A673 (cell line): ENCODE measurements at regions not wholly inside any gene's neighbourhood (a gene's known extent, or its start where the extent isn't known, plus 50 kb on each side); places are given as distances from the start of the nearest gene placed in this dataset.

ENCODE experiments used
- BruUV-seq: library from RNA; stranded (reverse); fragments of 400-500 nt; replicated peaks from 2 replicates; lab custom pipeline; 2021; lab: Mats Ljungman, UMichigan
- CTCF ChIA-PET: fragments of 300-600 bp; sonication (Branson Sonifier 250); formaldehyde crosslinking; loops from one replicate; lab custom pipeline; 2022; ENCODE audit warnings: antibody characterized with exemption; lab: Charles Lee
- POLR2A ChIA-PET: fragments of 300-600 bp; sonication (Branson Sonifier 250); formaldehyde crosslinking; loops from one replicate; lab custom pipeline; 2022; ENCODE audit warnings: antibody characterized with exemption; ENCODE audit not compliant: low non-redundant PET; lab: Charles Lee
- DNase-seq: peaks from one replicate; pipeline ENCODE4 v3.0.0-alpha.2; 2015; ENCODE audit warnings: low spot score
- H3K27ac ChIP-seq: fragments of 200-600 bp; sonication (generic); 2 replicates; pipeline ENCODE4 v1.5.1; 2016; ENCODE audit warnings: mixed run types, low read depth, mild to moderate bottlenecking, mixed read lengths, antibody characterized with exemption, low read length; ENCODE audit not compliant: poor library complexity, severe bottlenecking
- H3K27me3 ChIP-seq: fragments of 200-600 bp; sonication (generic); replicated peaks from 2 replicates; pipeline ENCODE4 v1.6.1; 2017; ENCODE audit warnings: mixed run types, low read depth, mild to moderate bottlenecking, mixed read lengths, antibody characterized with exemption, low read length; ENCODE audit not compliant: insufficient read depth, poor library complexity
- H3K36me3 ChIP-seq: fragments of 200-600 bp; sonication (generic); 2 replicates; pipeline ENCODE4 v1.6.1; 2016; ENCODE audit warnings: mixed run types, mild to moderate bottlenecking, mixed read lengths, antibody characterized with exemption, low read length; ENCODE audit not compliant: insufficient read depth, poor library complexity, severe bottlenecking
- H3K4me1 ChIP-seq: fragments of 200-600 bp; sonication (generic); 2 replicates; pipeline ENCODE4 v1.6.1; 2017; ENCODE audit warnings: mixed run types, mild to moderate bottlenecking, mixed read lengths, antibody characterized with exemption, low read length; ENCODE audit not compliant: insufficient read depth, poor library complexity, severe bottlenecking
- H3K4me3 ChIP-seq: fragments of 200-600 bp; sonication (generic); 2 replicates; pipeline ENCODE4 v1.5.1; 2016; ENCODE audit warnings: low read depth, mixed run types, mild to moderate bottlenecking, mixed read lengths, low read length; ENCODE audit not compliant: poor library complexity, severe bottlenecking
- H3K9me3 ChIP-seq: fragments of 200-600 bp; sonication (generic); 2 replicates; pipeline ENCODE4 v1.6.1; 2016; ENCODE audit warnings: mixed run types, low read depth, mild to moderate bottlenecking, mixed read lengths, antibody characterized with exemption, low read length; ENCODE audit not compliant: poor library complexity, severe bottlenecking
- CTCF ChIP-seq: fragments of 300-800, 200-600 bp; sonication (generic); conservative IDR thresholded peaks from 2 replicates; pipeline ENCODE4 v1.5.1; 2017; ENCODE audit warnings: low read depth, mild to moderate bottlenecking, antibody characterized with exemption, low read length, moderate library complexity, mixed read lengths
- EZH2 ChIP-seq: fragments of 200-600 bp; sonication (generic); IDR thresholded peaks from 2 replicates; pipeline ENCODE4 v1.6.1; 2017; ENCODE audit warnings: borderline replicate concordance, low read depth, mild to moderate bottlenecking, mixed read lengths, antibody characterized with exemption, low read length; ENCODE audit not compliant: poor library complexity, severe bottlenecking
- intact Hi-C: fragments of 100-400 bp; cut with micrococcal nuclease; formaldehyde crosslinking; loops from one replicate; pipeline ENCODE4 v1.10.0; 2022; ENCODE audit not compliant: unreplicated experiment

- Histone ChIP-seq H3K27ac (no peak overlapping the region), H3K4me1 (no peaks in the 10 kb centered on the region), H3K9me3 (no peaks in the 10 kb centered on the region), H3K4me3 (no peak overlapping the region), H3K27me3 (peaks cover 52% of the 10 kb centered on the region), H3K36me3 (no peaks in the 10 kb centered on the region)
- POLR2A ChIA-PET = no interaction called here
- CTCF ChIA-PET = no interaction called here
- TF ChIP-seq EZH2 (no peak), CTCF (no peak)
- BruUV-seq = no TSS peak
- no peak for DNase-seq
- intact Hi-C loops = loop anchor here (10.0 kb wide), 1 partner anchor 842 kb away; no protein-coding TSS in a partner anchor
These were observed 365.2 kb upstream of the MYT1L start for GRCh38 chr2:2696325-2696724.

GRCh38 chr2:2694746-2695145, 363.7 kb upstream of the MYT1L start:
- TF ChIP-seq EZH2 = no peak
- no peak for TF ChIP-seq CTCF
- ChIA-PET POLR2A (no interaction called here), CTCF (no interaction called here)
- no peaks in the 10 kb centered on the region for H3K9me3 ChIP-seq
- intact Hi-C loops = loop anchor here (10.0 kb wide), 1 partner anchor 840 kb away; no protein-coding TSS in a partner anchor
- no peak overlapping the region for H3K4me3 ChIP-seq
- no peak overlapping the region for H3K27ac ChIP-seq
- DNase-seq = no peak
- peaks cover 52% of the 10 kb centered on the region for H3K27me3 ChIP-seq
- no peaks in the 10 kb centered on the region for H3K36me3 ChIP-seq
- H3K4me1 ChIP-seq = no peaks in the 10 kb centered on the region
- no TSS peak for BruUV-seq

GRCh38 chr2:2692599-2693389, 361.7 kb upstream of the MYT1L start:
- Histone ChIP-seq H3K4me3 (no peak overlapping the region), H3K9me3 (no peaks in the 10 kb centered on the region), H3K27me3 (peaks cover 52% of the 10 kb centered on the region), H3K36me3 (no peaks in the 10 kb centered on the region), H3K4me1 (no peaks in the 10 kb centered on the region), H3K27ac (no peak overlapping the region)
- no TSS peak for BruUV-seq
- intact Hi-C loops = loop anchor here (10.0 kb wide), 1 partner anchor 838 kb away; no protein-coding TSS in a partner anchor
- POLR2A ChIA-PET = no interaction called here
- TF ChIP-seq EZH2 = no peak
- TF ChIP-seq CTCF = no peak
- no peak for DNase-seq
- CTCF ChIA-PET = no interaction called here
